Upper lobe of right lung (tissue), 1 donor: ENCODE measurements at regions not wholly inside any gene's neighbourhood (a gene's known extent, or its start where the extent isn't known, plus 50 kb on each side); places are given as distances from the start of the nearest gene placed in this dataset.
"Not testable (repeated sequence)": the region's sequence is repeated elsewhere in the genome, so short reads cannot be mapped to it uniquely, and the experiment has no call there.

ENCODE experiments used
- ATAC-seq: fragments of 200-7000 bp; cut with Tn5 transposase; one replicate; pipeline ENCODE4 v1.9.1; 2020; ENCODE audit warnings: mild to moderate bottlenecking, moderate library complexity
- DNase-seq: peaks from one replicate; pipeline ENCODE4 v3.0.0-alpha.2; 2020
- H3K27ac ChIP-seq: fragments of 200-600 bp; one replicate; pipeline ENCODE4 v1.8.0; 2022
- H3K27me3 ChIP-seq: fragments of 200-600 bp; one replicate; pipeline ENCODE4 v1.8.0; 2022; ENCODE audit warnings: mild to moderate bottlenecking
- H3K36me3 ChIP-seq: fragments of 200-600 bp; one replicate; pipeline ENCODE4 v1.8.0; 2022
- H3K4me1 ChIP-seq: fragments of 200-600 bp; one replicate; pipeline ENCODE4 v1.8.0; 2022
- H3K4me3 ChIP-seq: fragments of 200-600 bp; one replicate; pipeline ENCODE4 v1.8.0; 2022; ENCODE audit warnings: mild to moderate bottlenecking
- H3K9me3 ChIP-seq: fragments of 200-600 bp; one replicate; pipeline ENCODE4 v1.8.0; 2022
- intact Hi-C: fragments of 100-400 bp; cut with DNase I; formaldehyde crosslinking; loops from one replicate; pipeline ENCODE4 v1.11.0; 2022
- TF ChIP-seq, protein P1 (sequence below): fragments of 200-600 bp; IDR thresholded peaks from one replicate; pipeline ENCODE4 v1.8.0; 2022; ENCODE audit warnings: antibody characterized with exemption
- donor health status: DM: no; HTN: yes; CAD: no; lungs with severe emphysema.

- H3K27me3 ChIP-seq: no peaks in the 10 kb centered on the region
- no peak overlapping the region for H3K4me3 ChIP-seq
- no peaks in the 10 kb centered on the region for H3K36me3 ChIP-seq
- TF ChIP-seq, protein P1, sequence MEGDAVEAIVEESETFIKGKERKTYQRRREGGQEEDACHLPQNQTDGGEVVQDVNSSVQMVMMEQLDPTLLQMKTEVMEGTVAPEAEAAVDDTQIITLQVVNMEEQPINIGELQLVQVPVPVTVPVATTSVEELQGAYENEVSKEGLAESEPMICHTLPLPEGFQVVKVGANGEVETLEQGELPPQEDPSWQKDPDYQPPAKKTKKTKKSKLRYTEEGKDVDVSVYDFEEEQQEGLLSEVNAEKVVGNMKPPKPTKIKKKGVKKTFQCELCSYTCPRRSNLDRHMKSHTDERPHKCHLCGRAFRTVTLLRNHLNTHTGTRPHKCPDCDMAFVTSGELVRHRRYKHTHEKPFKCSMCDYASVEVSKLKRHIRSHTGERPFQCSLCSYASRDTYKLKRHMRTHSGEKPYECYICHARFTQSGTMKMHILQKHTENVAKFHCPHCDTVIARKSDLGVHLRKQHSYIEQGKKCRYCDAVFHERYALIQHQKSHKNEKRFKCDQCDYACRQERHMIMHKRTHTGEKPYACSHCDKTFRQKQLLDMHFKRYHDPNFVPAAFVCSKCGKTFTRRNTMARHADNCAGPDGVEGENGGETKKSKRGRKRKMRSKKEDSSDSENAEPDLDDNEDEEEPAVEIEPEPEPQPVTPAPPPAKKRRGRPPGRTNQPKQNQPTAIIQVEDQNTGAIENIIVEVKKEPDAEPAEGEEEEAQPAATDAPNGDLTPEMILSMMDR: no peak
- no peak for DNase-seq
- peak; percentile 49 for ATAC-seq
- H3K9me3 ChIP-seq: no peaks in the 10 kb centered on the region
- intact Hi-C loops: no loop called here
- H3K27ac ChIP-seq: no peak overlapping the region
- peaks cover 22% of the 10 kb centered on the region for H3K4me1 ChIP-seq
Observed at GRCh38 chr1:182205351-182206022, 144.0 kb upstream of the ZNF648 start.

DNA sequence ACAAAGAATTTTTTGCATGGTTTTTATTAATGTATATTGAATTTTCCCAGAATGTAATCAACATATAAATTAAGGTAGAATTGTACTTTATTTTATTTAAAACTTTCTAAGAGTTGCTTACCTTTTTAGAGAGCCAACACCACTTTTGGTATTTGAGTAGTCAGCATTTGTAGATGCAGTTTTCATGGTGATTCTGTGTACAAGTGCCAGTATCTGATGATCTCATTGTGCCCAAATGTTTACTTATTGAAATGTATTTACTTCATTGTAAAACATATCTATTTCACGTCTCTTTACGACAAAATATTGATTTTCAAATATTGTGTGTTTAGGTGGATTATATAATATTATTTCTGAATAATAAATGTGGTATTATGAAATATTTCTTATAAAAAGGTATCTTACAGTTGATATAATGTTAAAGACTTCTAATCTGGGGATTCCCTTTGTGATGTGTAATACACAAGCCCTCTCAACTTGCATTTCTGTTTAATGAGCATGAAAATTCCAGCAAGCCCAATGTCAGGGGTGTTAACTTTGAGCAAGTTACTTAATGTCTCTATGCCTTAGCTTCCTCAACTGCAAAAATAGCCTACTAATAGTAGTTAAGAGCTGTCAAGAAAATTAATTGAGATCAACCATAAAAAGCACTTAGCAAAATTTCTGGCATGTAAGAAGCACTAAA is 141.8 kb upstream of the ZNF648 start:
- intact Hi-C loops: no loop called here
- no peak for ATAC-seq
- Histone ChIP-seq H3K9me3 (no peaks in the 10 kb centered on the region), H3K36me3 (no peaks in the 10 kb centered on the region), H3K27me3 (no peaks in the 10 kb centered on the region), H3K27ac (no peak overlapping the region), H3K4me3 (no peak overlapping the region), H3K4me1 (peaks cover 23% of the 10 kb centered on the region)
- TF ChIP-seq, protein P1: no peak
- no peak for DNase-seq

DNA sequence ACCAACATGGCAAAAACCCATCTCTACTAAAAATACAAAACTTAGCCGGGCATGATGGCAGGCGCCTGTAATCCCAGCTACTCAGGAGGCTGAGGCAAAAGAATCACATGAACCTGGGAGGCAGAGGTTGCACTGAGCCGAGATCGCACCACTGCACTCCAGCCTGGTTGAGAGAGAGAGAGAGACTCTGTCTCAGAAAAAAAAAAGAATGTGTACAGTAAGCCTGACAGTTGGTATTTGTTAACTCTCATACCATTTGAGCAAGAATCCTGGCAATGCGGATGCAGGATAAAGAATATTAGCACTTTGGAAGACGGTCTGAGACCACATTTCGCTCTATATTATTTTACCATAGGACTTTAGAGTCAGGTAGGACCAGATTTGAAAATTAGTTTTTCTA is 140.0 kb upstream of the ZNF648 start:
- H3K9me3 ChIP-seq, H3K36me3 ChIP-seq, H3K27me3 ChIP-seq, DNase-seq, H3K4me3 ChIP-seq, H3K27ac ChIP-seq, ATAC-seq, intact Hi-C loops: not testable (repeated sequence)
- H3K4me1 ChIP-seq: peaks cover 36% of the 10 kb centered on the region

DNA sequence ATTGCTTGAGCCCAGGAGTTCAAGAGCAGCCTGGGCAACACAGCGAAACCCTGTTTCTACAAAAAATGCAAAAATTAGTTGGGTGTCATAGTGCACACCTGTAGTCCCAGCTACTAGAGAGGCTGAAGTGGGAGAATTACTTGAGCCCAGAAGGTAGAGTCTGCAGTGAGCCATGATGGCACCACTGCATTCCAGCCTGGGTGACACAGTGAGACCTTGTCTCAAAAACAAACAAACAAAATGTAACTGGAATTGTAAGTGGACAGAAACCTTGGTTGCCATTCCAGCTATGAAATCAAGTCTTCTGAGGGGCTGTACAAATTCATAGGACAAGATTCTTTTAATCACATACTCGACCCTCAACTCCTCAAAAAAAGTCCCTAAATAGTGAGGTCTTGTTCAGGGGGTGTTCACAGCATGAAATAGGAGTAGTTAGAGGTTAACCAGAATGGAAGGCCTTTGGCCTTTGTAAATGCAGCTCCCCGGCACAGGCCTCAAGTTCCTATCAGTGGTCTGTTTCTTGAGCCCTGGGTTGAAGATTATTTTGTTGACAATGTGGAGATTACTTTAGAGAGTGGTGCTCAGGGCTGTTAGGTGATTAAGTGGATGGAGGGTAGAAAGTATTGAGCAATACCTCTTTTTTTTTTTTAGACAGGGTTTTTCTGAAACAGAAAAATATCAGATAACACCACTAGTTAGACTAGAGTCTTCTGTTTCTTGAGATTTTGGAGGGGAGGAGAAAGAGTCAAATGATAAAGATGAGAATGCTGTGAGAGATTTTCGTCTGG is 138.7 kb upstream of the ZNF648 start:
- Histone ChIP-seq H3K4me3 (no peak overlapping the region), H3K36me3 (no peaks in the 10 kb centered on the region), H3K9me3 (no peaks in the 10 kb centered on the region), H3K27ac (no peak overlapping the region), H3K4me1 (peaks cover 24% of the 10 kb centered on the region), H3K27me3 (no peaks in the 10 kb centered on the region)
- TF ChIP-seq, protein P1: no peak
- ATAC-seq (peak; percentile 62), DNase-seq (no peak)
- intact Hi-C loops: no loop called here

- peak overlapping the region; percentile 34 for H3K27ac ChIP-seq
- H3K4me3 ChIP-seq: no peak overlapping the region
- ATAC-seq (peak; percentile 33), DNase-seq (no peak)
- intact Hi-C loops: no loop called here
- H3K9me3 ChIP-seq: no peaks in the 10 kb centered on the region
- H3K27me3 ChIP-seq: no peaks in the 10 kb centered on the region
- TF ChIP-seq, protein P1: peak; percentile 37
- H3K4me1 ChIP-seq: peaks cover 21% of the 10 kb centered on the region
- no peaks in the 10 kb centered on the region for H3K36me3 ChIP-seq
Observed at GRCh38 chr1:182198006-182198605, 136.6 kb upstream of the ZNF648 start.
